Uterus (tissue), 3 donors: ENCODE measurements at regions not wholly inside any gene's neighbourhood (a gene's known extent, or its start where the extent isn't known, plus 50 kb on each side); places are given as distances from the start of the nearest gene placed in this dataset.

ENCODE experiments used
- DNase-seq, 2 donors: peaks; one replicate each; pipeline ENCODE4 v3.0.0-alpha.2; 2019 to 2020
- H3K27ac ChIP-seq, 2 donors: fragments of 200-600 bp; sonication (generic); 1 replicate in 1 of 2; 2 replicates in 1 of 2; pipeline ENCODE4 v1.5.1; 2016 to 2018
- H3K27me3 ChIP-seq, 2 donors: fragments of 200-600 bp; sonication (generic); one replicate each; pipeline ENCODE4 v1.5.1; 2018 to 2019; ENCODE audit warnings: control low read depth in 1 of 2
- H3K36me3 ChIP-seq, 2 donors: fragments of 200-600 bp; sonication (generic); one replicate each; pipeline ENCODE4 v1.5.1; 2019; ENCODE audit warnings: control low read depth in 1 of 2
- H3K4me1 ChIP-seq, 2 donors: fragments of 200-600 bp; sonication (generic); one replicate each; pipeline ENCODE4 v1.5.1; 2018 to 2019; ENCODE audit warnings: control low read depth in 1 of 2
- H3K4me3 ChIP-seq, 2 donors: fragments of 200-600 bp; sonication (generic); 1 replicate in 1 of 2; 2 replicates in 1 of 2; pipeline ENCODE4 v1.5.1; 2018 to 2019; ENCODE audit warnings: mild to moderate bottlenecking in 1 of 2
- H3K9me3 ChIP-seq, 2 donors: fragments of 200-600 bp; sonication (generic); one replicate each; pipeline ENCODE4 v1.5.1; 2019; ENCODE audit warnings: control low read depth in 1 of 2
- CTCF ChIP-seq, 4 experiments: fragments of 200-600 bp in 2 of 4; fragments of 450-650 bp in 2 of 4; sonication (generic) in 2 of 4; IDR thresholded peaks; one replicate each; pipeline ENCODE4 v1.5.1; 2016 to 2019; ENCODE audit warnings: antibody characterized with exemption in 4 of 4, mild to moderate bottlenecking in 2 of 4, moderate library complexity in 1 of 4
- POLR2A ChIP-seq, 2 donors: fragments of 450-650 bp; IDR thresholded peaks; one replicate each; pipeline ENCODE4 v1.6.1; 2016; ENCODE audit warnings: antibody characterized with exemption in 2 of 2, mild to moderate bottlenecking in 1 of 2, moderate library complexity in 1 of 2
- intact Hi-C: fragments of 100-400 bp; cut with DNase I; formaldehyde crosslinking; loops from one replicate; pipeline ENCODE4 v1.15.1; 2023; ENCODE audit warnings: low total_unique reads
- donor health status: DM: yes; HTN: yes; CAD: no.

GRCh38 chr11:21659961-21660360 is 532.9 kb upstream of the ANO5 start:
- H3K36me3 ChIP-seq = no peaks in the 10 kb centered on the region
- no peaks in the 10 kb centered on the region for H3K4me1 ChIP-seq
- no peak for TF ChIP-seq POLR2A (IDR thresholded peaks at IDR 0.05)
- H3K9me3 ChIP-seq = no peaks in the 10 kb centered on the region
- intact Hi-C loops = no loop called here
- no peaks in the 10 kb centered on the region for H3K27me3 ChIP-seq
- no peak overlapping the region for H3K27ac ChIP-seq
- H3K4me3 ChIP-seq = no peak overlapping the region
- DNase-seq = no peak

GRCh38 chr11:21675049-21675616 is 517.8 kb upstream of the ANO5 start:
- H3K36me3 ChIP-seq = no peaks in the 10 kb centered on the region
- no peaks in the 10 kb centered on the region for H3K27me3 ChIP-seq
- intact Hi-C loops = no loop called here
- no peaks in the 10 kb centered on the region for H3K4me1 ChIP-seq
- H3K27ac ChIP-seq = no peak overlapping the region
- no peak overlapping the region for H3K4me3 ChIP-seq
- TF ChIP-seq CTCF (IDR thresholded peaks at IDR 0.05) (no peak), POLR2A (IDR thresholded peaks at IDR 0.05) (no peak)
- DNase-seq = no peak
- no peaks in the 10 kb centered on the region for H3K9me3 ChIP-seq

GRCh38 chr11:21687643-21688042 is 505.2 kb upstream of the ANO5 start:
- intact Hi-C loops = no loop called here

GRCh38 chr11:21704539-21704938 is 488.3 kb upstream of the ANO5 start:
- no peak for TF ChIP-seq CTCF (IDR thresholded peaks at IDR 0.05)
- no peak for TF ChIP-seq POLR2A (IDR thresholded peaks at IDR 0.05)
- intact Hi-C loops = no loop called here
- no peaks in the 10 kb centered on the region for H3K9me3 ChIP-seq
- DNase-seq = no peak
- no peaks in the 10 kb centered on the region for H3K4me1 ChIP-seq
- no peak overlapping the region for H3K27ac ChIP-seq
- H3K36me3 ChIP-seq = no peaks in the 10 kb centered on the region
- no peak overlapping the region for H3K4me3 ChIP-seq
- H3K27me3 ChIP-seq = no peaks in the 10 kb centered on the region

More at GRCh38 chr11:21687643-21688042, 505.2 kb upstream of the ANO5 start:
- TF ChIP-seq POLR2A (IDR thresholded peaks at IDR 0.05) (no peak), CTCF (IDR thresholded peaks at IDR 0.05) (no peak)
- H3K27me3 ChIP-seq = no peaks in the 10 kb centered on the region
- H3K9me3 ChIP-seq = no peaks in the 10 kb centered on the region
- no peaks in the 10 kb centered on the region for H3K36me3 ChIP-seq
- no peak for DNase-seq
- no peak overlapping the region for H3K27ac ChIP-seq
- no peak overlapping the region for H3K4me3 ChIP-seq
- no peaks in the 10 kb centered on the region for H3K4me1 ChIP-seq

- H3K27me3 ChIP-seq = no peaks in the 10 kb centered on the region
- DNase-seq = no peak
- H3K4me1 ChIP-seq = no peaks in the 10 kb centered on the region
- no peak for TF ChIP-seq CTCF (IDR thresholded peaks at IDR 0.05)
- no peak for TF ChIP-seq POLR2A (IDR thresholded peaks at IDR 0.05)
- H3K9me3 ChIP-seq = no peaks in the 10 kb centered on the region
- intact Hi-C loops = no loop called here
- no peaks in the 10 kb centered on the region for H3K36me3 ChIP-seq
- H3K27ac ChIP-seq = no peak overlapping the region
- H3K4me3 ChIP-seq = no peak overlapping the region
These were observed 485.7 kb upstream of the ANO5 start for GRCh38 chr11:21707116-21707739.
